ENCODE measurements at regions not wholly inside any gene's neighbourhood (a gene's known extent, or its start where the extent isn't known, plus 50 kb on each side); places are given as distances from the start of the nearest gene placed in this dataset.

DNA sequence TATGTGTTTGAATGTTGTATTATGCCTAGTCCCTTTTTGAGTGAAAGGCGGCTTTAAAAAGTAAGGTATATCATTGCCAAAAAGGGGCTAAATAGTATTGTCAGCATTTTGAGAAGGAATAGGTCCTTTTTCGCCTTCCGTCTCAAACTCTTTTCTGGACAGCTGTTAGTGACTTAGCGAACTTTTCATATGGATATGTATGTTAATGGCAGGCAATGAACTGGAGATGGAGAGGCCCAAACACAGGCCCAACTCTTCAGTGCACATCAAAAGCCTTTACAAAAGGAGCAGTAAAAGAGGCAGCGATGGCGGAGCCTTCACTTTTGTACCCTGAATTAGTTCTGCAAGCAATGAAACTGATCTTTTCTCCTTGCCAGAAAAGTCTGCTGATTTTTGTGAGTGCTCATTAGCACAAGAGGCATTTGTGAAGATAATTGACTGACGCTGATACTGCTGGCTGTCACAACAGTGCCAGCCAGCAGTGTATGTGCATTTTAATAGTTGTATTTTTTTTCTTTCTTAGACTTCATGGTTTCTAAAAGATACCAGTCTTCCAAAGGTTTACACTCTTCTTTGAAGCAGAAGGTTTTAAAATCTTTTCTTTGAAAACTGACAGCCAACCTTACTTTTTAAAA lies 243.7 kb upstream of the SP8 start (continued):
- TF ChIP-seq, protein P1, sequence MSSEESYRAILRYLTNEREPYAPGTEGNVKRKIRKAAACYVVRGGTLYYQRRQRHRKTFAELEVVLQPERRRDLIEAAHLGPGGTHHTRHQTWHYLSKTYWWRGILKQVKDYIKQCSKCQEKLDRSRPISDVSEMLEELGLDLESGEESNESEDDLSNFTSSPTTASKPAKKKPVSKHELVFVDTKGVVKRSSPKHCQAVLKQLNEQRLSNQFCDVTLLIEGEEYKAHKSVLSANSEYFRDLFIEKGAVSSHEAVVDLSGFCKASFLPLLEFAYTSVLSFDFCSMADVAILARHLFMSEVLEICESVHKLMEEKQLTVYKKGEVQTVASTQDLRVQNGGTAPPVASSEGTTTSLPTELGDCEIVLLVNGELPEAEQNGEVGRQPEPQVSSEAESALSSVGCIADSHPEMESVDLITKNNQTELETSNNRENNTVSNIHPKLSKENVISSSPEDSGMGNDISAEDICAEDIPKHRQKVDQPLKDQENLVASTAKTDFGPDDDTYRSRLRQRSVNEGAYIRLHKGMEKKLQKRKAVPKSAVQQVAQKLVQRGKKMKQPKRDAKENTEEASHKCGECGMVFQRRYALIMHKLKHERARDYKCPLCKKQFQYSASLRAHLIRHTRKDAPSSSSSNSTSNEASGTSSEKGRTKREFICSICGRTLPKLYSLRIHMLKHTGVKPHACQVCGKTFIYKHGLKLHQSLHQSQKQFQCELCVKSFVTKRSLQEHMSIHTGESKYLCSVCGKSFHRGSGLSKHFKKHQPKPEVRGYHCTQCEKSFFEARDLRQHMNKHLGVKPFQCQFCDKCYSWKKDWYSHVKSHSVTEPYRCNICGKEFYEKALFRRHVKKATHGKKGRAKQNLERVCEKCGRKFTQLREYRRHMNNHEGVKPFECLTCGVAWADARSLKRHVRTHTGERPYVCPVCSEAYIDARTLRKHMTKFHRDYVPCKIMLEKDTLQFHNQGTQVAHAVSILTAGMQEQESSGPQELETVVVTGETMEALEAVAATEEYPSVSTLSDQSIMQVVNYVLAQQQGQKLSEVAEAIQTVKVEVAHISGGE (CRISPR knock-in tag; IDR thresholded peaks at IDR 0.05), result no peak

DNA sequence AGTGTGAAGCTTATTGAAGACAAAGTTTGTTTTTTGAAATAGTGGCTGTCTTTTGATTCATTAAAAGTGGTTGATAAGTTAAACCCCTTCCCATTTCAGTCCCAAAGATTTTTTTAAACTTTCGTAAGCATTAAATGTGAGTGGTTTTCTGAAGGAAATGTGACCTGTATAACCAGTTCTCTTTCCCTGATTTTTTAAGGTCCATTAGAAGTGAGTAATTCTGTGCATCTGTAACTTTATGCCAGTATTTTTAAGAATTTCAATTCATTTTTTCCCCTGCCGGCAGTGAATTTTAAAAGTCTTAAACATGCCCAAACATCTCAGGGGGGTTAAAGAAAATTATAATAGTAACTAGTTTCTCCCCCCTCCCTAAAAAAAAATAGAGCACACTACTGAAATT lies 254.6 kb upstream of the SP8 start:
- Histone ChIP-seq H2AFZ (ENCODE audit: control insufficient read depth, low read depth, low read length) (no peak overlapping the region), H3K79me2 (ENCODE audit: control insufficient read depth, insufficient read depth, low read length) (no peaks in the 10 kb centered on the region), H3K36me3 (ENCODE audit: control insufficient read depth in 2 of 2, insufficient read depth in 2 of 2, low read length in 1 of 2) (no peaks in the 10 kb centered on the region), H3K27ac (ENCODE audit: control insufficient read depth, insufficient read depth) (no peak overlapping the region), H3K27me3 (replicated peaks in 1 of 2; ENCODE audit: control insufficient read depth in 2 of 2, insufficient read depth in 2 of 2, low read length in 1 of 2) (no peaks in the 10 kb centered on the region), H3K4me1 (ENCODE audit: control insufficient read depth, insufficient read depth, low read length) (no peaks in the 10 kb centered on the region), H3K9ac (ENCODE audit: control insufficient read depth, insufficient read depth, low read length) (no peak overlapping the region), H3K9me3 (replicated peaks; ENCODE audit: control insufficient read depth, insufficient read depth, low read length) (no peaks in the 10 kb centered on the region), H3K4me3 (no peak overlapping the region), H4K20me1 (ENCODE audit: control insufficient read depth, insufficient read depth) (no peaks in the 10 kb centered on the region), H3K4me2 (ENCODE audit: control insufficient read depth, insufficient read depth) (no peak overlapping the region)
- RAD21 ChIA-PET (ENCODE audit: unreplicated experiment), result no interaction called here
- intact Hi-C loops (cut with micrococcal nuclease; ENCODE audit: unreplicated experiment), result no loop called here
- TF ChIP-seq HDGF (IDR thresholded peaks at IDR 0.05), result no peak
- ATAC-seq (no peak), FAIRE-seq (no peak), DNase-seq (ENCODE audit: low read depth, low spot score) (no peak)
- SMC1A ChIA-PET (ENCODE audit: uncharacterized antibody, unreplicated experiment), result no interaction called here
- BruUV-seq (replicated peaks), result no TSS peak
- in situ Hi-C loops (cut with MboI), result no loop called here
- 70% methylated on average over 2 of the region's 2 CpGs for WGBS (ENCODE audit: insufficient coverage, insufficient replicate concordance, low lambda C conversion rate, missing lambda C conversion rate)
- POLR2A ChIA-PET, result no interaction called here
- CTCF ChIA-PET, result no interaction called here

DNA sequence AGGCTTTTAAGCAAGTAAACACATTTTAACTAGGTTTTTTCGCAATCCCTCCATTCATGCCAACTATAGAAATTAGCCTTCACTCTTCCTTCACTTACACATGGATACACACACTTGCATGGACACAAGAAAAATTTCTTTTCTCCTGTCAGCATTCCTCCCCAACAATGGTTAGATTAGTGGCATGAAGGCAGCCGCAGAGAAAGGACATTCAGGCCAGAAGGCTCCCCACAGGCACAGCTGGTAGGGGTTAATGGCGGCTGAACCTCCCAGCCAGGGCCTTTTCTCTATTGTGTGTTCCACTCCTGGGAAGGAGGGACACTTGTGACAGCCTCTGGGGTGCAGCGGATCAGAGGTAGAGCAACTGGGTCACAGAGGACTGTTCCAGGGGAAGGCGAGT lies 255.0 kb upstream of the SP8 start:
- no peak overlapping the region for H3K4me2 ChIP-seq (ENCODE audit: control insufficient read depth, insufficient read depth)
- RAD21 ChIA-PET (ENCODE audit: unreplicated experiment), result no interaction called here
- no peak for TF ChIP-seq ZNF207 (IDR thresholded peaks at IDR 0.05; ENCODE audit: borderline replicate concordance)
- TF ChIP-seq, protein P2, sequence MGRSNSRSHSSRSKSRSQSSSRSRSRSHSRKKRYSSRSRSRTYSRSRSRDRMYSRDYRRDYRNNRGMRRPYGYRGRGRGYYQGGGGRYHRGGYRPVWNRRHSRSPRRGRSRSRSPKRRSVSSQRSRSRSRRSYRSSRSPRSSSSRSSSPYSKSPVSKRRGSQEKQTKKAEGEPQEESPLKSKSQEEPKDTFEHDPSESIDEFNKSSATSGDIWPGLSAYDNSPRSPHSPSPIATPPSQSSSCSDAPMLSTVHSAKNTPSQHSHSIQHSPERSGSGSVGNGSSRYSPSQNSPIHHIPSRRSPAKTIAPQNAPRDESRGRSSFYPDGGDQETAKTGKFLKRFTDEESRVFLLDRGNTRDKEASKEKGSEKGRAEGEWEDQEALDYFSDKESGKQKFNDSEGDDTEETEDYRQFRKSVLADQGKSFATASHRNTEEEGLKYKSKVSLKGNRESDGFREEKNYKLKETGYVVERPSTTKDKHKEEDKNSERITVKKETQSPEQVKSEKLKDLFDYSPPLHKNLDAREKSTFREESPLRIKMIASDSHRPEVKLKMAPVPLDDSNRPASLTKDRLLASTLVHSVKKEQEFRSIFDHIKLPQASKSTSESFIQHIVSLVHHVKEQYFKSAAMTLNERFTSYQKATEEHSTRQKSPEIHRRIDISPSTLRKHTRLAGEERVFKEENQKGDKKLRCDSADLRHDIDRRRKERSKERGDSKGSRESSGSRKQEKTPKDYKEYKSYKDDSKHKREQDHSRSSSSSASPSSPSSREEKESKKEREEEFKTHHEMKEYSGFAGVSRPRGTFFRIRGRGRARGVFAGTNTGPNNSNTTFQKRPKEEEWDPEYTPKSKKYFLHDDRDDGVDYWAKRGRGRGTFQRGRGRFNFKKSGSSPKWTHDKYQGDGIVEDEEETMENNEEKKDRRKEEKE (IDR thresholded peaks at IDR 0.05), result no peak
- TF ChIP-seq, protein P3, sequence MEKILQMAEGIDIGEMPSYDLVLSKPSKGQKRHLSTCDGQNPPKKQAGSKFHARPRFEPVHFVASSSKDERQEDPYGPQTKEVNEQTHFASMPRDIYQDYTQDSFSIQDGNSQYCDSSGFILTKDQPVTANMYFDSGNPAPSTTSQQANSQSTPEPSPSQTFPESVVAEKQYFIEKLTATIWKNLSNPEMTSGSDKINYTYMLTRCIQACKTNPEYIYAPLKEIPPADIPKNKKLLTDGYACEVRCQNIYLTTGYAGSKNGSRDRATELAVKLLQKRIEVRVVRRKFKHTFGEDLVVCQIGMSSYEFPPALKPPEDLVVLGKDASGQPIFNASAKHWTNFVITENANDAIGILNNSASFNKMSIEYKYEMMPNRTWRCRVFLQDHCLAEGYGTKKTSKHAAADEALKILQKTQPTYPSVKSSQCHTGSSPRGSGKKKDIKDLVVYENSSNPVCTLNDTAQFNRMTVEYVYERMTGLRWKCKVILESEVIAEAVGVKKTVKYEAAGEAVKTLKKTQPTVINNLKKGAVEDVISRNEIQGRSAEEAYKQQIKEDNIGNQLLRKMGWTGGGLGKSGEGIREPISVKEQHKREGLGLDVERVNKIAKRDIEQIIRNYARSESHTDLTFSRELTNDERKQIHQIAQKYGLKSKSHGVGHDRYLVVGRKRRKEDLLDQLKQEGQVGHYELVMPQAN (conservative IDR thresholded peaks at IDR 0.05), result no peak
- no peak for TF ChIP-seq CHD4 (IDR thresholded peaks at IDR 0.05)
- TF ChIP-seq RUNX3 (IDR thresholded peaks at IDR 0.05; ENCODE audit: low read length), result no peak
- no peak for TF ChIP-seq MXI1 (IDR thresholded peaks at IDR 0.05; ENCODE audit: low read depth, low read length)

More for the DNA sequence above, 255.0 kb upstream of the SP8 start:
- Histone ChIP-seq H3K27me3 (replicated peaks in 1 of 2; ENCODE audit: control insufficient read depth in 2 of 2, insufficient read depth in 2 of 2, low read length in 1 of 2) (no peaks in the 10 kb centered on the region), H3K4me3 (no peak overlapping the region), H2AFZ (ENCODE audit: control insufficient read depth, low read depth, low read length) (no peak overlapping the region), H3K4me1 (ENCODE audit: control insufficient read depth, insufficient read depth, low read length) (no peaks in the 10 kb centered on the region), H3K79me2 (ENCODE audit: control insufficient read depth, insufficient read depth, low read length) (no peaks in the 10 kb centered on the region), H3K9ac (ENCODE audit: control insufficient read depth, insufficient read depth, low read length) (no peak overlapping the region), H3K36me3 (ENCODE audit: control insufficient read depth in 2 of 2, insufficient read depth in 2 of 2, low read length in 1 of 2) (no peaks in the 10 kb centered on the region), H4K20me1 (ENCODE audit: control insufficient read depth, insufficient read depth) (no peaks in the 10 kb centered on the region), H3K9me3 (replicated peaks; ENCODE audit: control insufficient read depth, insufficient read depth, low read length) (no peaks in the 10 kb centered on the region), H3K27ac (ENCODE audit: control insufficient read depth, insufficient read depth) (no peak overlapping the region)
- CTCF ChIA-PET, result no interaction called here
- SMC1A ChIA-PET (ENCODE audit: uncharacterized antibody, unreplicated experiment), result no interaction called here
- FAIRE-seq (no peak), ATAC-seq (no peak), DNase-seq (ENCODE audit: low read depth, low spot score) (no peak)
- 69% methylated on average over 5 of the region's 5 CpGs for WGBS (ENCODE audit: insufficient coverage, insufficient replicate concordance, low lambda C conversion rate, missing lambda C conversion rate)
- BruUV-seq (replicated peaks), result no TSS peak
- intact Hi-C loops (cut with micrococcal nuclease; ENCODE audit: unreplicated experiment), result no loop called here
- in situ Hi-C loops (cut with MboI), result no loop called here
- POLR2A ChIA-PET, result no interaction called here
